GM12873 (cell line): ENCODE measurements at regions not wholly inside any gene's neighbourhood (a gene's known extent, or its start where the extent isn't known, plus 50 kb on each side); places are given as distances from the start of the nearest gene placed in this dataset.

Experiments
- CTCF ChIP-seq: IDR thresholded peaks from 2 replicates; pipeline ENCODE4 v1.5.1; 2012; ENCODE audit warnings: low read depth, mild to moderate bottlenecking, moderate library complexity, low read length, control low read depth; ENCODE audit not compliant: insufficient read depth; ENCODE audit errors: missing control alignments

- TF ChIP-seq CTCF, result no peak
Measured at GRCh38 chr5:117860550-117860949, 1127.8 kb downstream of the DTWD2 start.

DNA sequence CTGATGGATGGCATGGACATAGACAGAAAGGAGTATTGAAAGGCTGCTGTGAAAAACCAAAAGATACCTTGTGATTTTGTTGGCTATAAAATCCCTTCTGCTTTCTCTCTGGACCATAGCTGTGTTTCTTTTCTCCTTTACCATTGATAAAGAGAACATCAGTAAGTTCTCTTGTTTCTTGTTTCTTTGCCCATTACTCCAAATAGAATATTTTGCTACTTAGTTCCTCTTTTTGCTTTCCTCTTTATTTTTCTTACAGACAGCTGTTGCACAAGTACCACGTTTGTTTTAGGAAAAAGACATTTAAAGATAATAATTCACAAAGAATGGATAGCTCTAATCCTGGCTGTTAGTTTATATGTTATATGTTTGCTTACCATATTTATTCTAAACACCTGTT lies 1129.2 kb downstream of the DTWD2 start:
- TF ChIP-seq CTCF, result no peak

- no peak for TF ChIP-seq CTCF
Measured at GRCh38 chr5:117856713-117857112, 1131.6 kb downstream of the DTWD2 start.

GRCh38 chr5:117837786-117838185 lies 1150.6 kb downstream of the DTWD2 start:
- TF ChIP-seq CTCF, result no peak

- TF ChIP-seq CTCF, result no peak
Measured at GRCh38 chr5:117833691-117834090, 1154.7 kb downstream of the DTWD2 start.

GRCh38 chr5:117829646-117830045 lies 1158.7 kb downstream of the DTWD2 start:
- TF ChIP-seq CTCF, result no peak

- no peak for TF ChIP-seq CTCF
Measured at GRCh38 chr5:117813850-117814249, 1174.5 kb downstream of the DTWD2 start.

GRCh38 chr5:117812861-117813260 lies 1175.5 kb downstream of the DTWD2 start:
- no peak for TF ChIP-seq CTCF
